Neural progenitor cell (in vitro differentiated cells): ENCODE measurements at regions not wholly inside any gene's neighbourhood (a gene's known extent, or its start where the extent isn't known, plus 50 kb on each side); places are given as distances from the start of the nearest gene placed in this dataset.

Experiments
- CTCF ChIP-seq: fragments of 200-600 bp; sonication (generic); IDR thresholded peaks from 2 replicates; pipeline ENCODE4 v1.5.1; 2017; ENCODE audit warnings: antibody characterized with exemption, mild to moderate bottlenecking
- EZH2phosphoT487 ChIP-seq: fragments of 200-600 bp; sonication (generic); IDR thresholded peaks from 2 replicates; pipeline ENCODE4 v1.6.1; 2017; ENCODE audit warnings: antibody characterized with exemption

GRCh38 chr2:193895226-193895625, 1700.5 kb upstream of the TMEFF2 start:
- TF ChIP-seq EZH2phosphoT487, result no peak
- no peak for TF ChIP-seq CTCF
